SHP77 treated with DMSO at 0.1 percent for 48 hours (cell line): ENCODE measurements at regions not wholly inside any gene's neighbourhood (a gene's known extent, or its start where the extent isn't known, plus 50 kb on each side); places are given as distances from the start of the nearest gene placed in this dataset.

Experiments used
- DNase-seq: peaks from one replicate; lab custom pipeline; 2025; lab: John Stamatoyannopoulos, UW

- no peak for DNase-seq
Measured at GRCh38 chr16:55943267-55943666, 68.1 kb upstream of the CES5A start.

- no peak for DNase-seq
Measured at GRCh38 chr16:55942821-55943220, 67.6 kb upstream of the CES5A start.

GRCh38 chr16:55941552-55941951 lies 66.4 kb upstream of the CES5A start:
- no peak for DNase-seq

GRCh38 chr16:55938126-55938525 lies 63.0 kb upstream of the CES5A start:
- no peak for DNase-seq

GRCh38 chr16:55933038-55933437 lies 57.9 kb upstream of the CES5A start:
- no peak for DNase-seq

- DNase-seq: no peak
Measured at GRCh38 chr16:55930036-55930435, 54.9 kb upstream of the CES5A start.

GRCh38 chr16:55929181-55929580 lies 54.0 kb upstream of the CES5A start:
- DNase-seq: no peak

- no peak for DNase-seq
Measured at GRCh38 chr16:55925242-55925641, 50.1 kb upstream of the CES5A start.
